ENCODE measurements at regions not wholly inside any gene's neighbourhood (a gene's known extent, or its start where the extent isn't known, plus 50 kb on each side); places are given as distances from the start of the nearest gene placed in this dataset.

DNA sequence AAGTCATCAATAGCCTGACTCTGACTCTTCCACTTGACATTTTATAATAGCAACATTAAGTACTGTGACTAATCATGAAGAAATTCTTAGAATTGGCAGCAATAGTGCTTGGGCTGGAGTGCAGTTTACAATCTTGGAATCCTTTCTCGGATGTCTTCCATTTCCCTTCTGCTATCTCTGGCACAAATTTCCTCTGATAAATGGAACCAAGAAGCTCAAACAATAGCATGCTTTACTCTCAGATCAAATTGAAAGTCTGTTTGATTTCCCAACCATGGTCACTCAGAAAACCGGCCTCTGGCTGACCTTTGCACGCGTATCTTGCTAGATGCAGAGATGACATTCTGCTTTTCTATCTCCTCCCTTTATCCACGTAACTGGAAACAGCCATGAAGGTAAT is 99.0 kb upstream of the SPANXC start:
- Histone ChIP-seq H3K9me3 (no peaks in the 10 kb centered on the region), H3K27me3 (no peaks in the 10 kb centered on the region), H3K4me3 (no peak overlapping the region), H3K27ac (no peak overlapping the region), H3K36me3 (no peaks in the 10 kb centered on the region), H3K4me1 (peaks cover 0 to 3% (median 0%) of the 10 kb centered on the region in 4 donors)
- ATAC-seq (ENCODE audit: low FRiP score in 2 of 2) (peak in 1 of 2 donors; percentile 58), DNase-seq (no peak)
- WGBS, 2 donors = 50 to 54% methylated on average over 5 of the region's 5 CpGs
- TF ChIP-seq, protein P1, sequence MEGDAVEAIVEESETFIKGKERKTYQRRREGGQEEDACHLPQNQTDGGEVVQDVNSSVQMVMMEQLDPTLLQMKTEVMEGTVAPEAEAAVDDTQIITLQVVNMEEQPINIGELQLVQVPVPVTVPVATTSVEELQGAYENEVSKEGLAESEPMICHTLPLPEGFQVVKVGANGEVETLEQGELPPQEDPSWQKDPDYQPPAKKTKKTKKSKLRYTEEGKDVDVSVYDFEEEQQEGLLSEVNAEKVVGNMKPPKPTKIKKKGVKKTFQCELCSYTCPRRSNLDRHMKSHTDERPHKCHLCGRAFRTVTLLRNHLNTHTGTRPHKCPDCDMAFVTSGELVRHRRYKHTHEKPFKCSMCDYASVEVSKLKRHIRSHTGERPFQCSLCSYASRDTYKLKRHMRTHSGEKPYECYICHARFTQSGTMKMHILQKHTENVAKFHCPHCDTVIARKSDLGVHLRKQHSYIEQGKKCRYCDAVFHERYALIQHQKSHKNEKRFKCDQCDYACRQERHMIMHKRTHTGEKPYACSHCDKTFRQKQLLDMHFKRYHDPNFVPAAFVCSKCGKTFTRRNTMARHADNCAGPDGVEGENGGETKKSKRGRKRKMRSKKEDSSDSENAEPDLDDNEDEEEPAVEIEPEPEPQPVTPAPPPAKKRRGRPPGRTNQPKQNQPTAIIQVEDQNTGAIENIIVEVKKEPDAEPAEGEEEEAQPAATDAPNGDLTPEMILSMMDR (IDR thresholded peaks at IDR 0.05) = no peak
- TF ChIP-seq POLR2A (IDR thresholded peaks at IDR 0.05) (no peak), POLR2AphosphoS5 (IDR thresholded peaks at IDR 0.05) (no peak), EP300 (IDR thresholded peaks at IDR 0.05) (no peak)

DNA sequence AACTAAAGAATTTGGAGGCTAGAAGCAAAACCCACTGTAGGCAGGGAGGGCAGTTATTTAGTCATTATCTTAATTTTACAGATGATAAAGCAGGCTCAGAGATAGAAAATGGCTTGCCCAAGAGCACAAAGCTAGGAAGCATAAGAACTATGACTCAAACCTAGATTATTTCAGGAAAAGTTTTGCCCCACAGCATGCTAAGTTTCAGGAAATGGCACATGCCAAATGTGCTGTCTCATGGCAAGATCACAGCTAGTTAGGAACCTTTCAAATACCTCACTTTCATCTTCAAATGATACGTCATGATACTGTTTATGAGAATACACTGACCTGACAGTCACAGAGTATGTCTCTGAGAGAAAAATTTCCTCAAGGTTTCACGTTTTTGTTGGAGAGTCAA is 78.5 kb upstream of the SPANXC start:
- no peak for DNase-seq
- Histone ChIP-seq H3K36me3 (no peaks in the 10 kb centered on the region), H3K4me1 (no peaks in the 10 kb centered on the region), H3K27ac (no peak overlapping the region), H3K4me3 (no peak overlapping the region), H3K27me3 (no peaks in the 10 kb centered on the region), H3K9me3 (no peaks in the 10 kb centered on the region)
- TF ChIP-seq POLR2AphosphoS5 (IDR thresholded peaks at IDR 0.05) (no peak), POLR2A (IDR thresholded peaks at IDR 0.05) (no peak)
- ATAC-seq (ENCODE audit: low FRiP score in 2 of 2) = no peak
- 78 to 86% methylated on average over 2 of the region's 2 CpGs for WGBS, 2 donors

DNA sequence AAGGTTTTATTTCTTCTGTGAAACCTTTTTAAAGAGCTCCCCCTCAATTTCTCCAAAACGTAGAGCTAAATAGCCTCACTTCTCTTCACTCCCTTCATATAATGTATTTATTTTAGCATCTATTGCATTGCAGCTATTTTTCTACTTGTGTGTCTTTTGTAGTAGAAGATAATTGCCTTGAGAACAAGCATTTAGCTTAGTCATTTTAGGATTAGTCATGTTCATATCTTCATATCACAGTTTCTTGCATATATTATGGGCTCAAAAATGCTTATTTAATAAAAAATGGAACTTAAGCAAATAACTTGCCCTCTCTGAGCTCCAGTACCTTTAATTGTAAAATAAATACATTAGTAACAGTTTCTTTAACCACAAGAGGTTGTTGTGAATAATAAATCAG is 72.1 kb upstream of the SPANXC start:
- no peak for ATAC-seq (ENCODE audit: low FRiP score in 2 of 2)
- DNase-seq = no peak
- no peak overlapping the region for H3K27ac ChIP-seq
- H3K9me3 ChIP-seq = no peaks in the 10 kb centered on the region
- H3K4me1 ChIP-seq = no peaks in the 10 kb centered on the region
- no peak overlapping the region for H3K4me3 ChIP-seq
- TF ChIP-seq POLR2AphosphoS5 (IDR thresholded peaks at IDR 0.05) (no peak), POLR2A (IDR thresholded peaks at IDR 0.05) (no peak), EP300 (IDR thresholded peaks at IDR 0.05) (no peak)
- TF ChIP-seq, protein P1 (IDR thresholded peaks at IDR 0.05) = no peak
- no peaks in the 10 kb centered on the region for H3K36me3 ChIP-seq
- no peaks in the 10 kb centered on the region for H3K27me3 ChIP-seq
- 45 to 50% methylated on average over 1 of the region's 1 CpG for WGBS, 2 donors

DNA sequence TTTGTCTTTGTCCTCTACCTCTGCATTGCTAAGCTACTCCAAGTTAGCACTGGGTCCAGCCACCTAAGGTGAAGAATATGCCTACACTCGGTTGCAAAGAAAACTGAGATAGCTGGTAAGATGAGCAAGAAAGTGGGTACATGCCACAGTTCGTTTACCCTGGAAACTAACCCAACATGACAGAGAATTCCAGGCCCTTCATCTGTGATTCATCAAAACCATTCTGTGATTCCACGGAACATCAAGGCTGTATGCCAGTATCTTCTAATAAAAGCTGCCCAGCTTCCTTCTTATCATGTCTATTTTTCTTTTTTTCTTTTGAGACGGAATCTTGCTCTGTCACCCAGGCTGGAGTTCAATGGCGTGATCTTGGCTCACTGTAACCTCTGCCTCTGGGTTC is 58.7 kb upstream of the SPANXC start:
- Histone ChIP-seq H3K9me3 (peaks cover 0 to 2% (median 0%) of the 10 kb centered on the region in 4 donors), H3K4me3 (no peak overlapping the region), H3K36me3 (no peaks in the 10 kb centered on the region), H3K4me1 (no peaks in the 10 kb centered on the region), H3K27me3 (no peaks in the 10 kb centered on the region), H3K27ac (no peak overlapping the region)
- ATAC-seq (ENCODE audit: low FRiP score in 2 of 2) (no peak), DNase-seq (no peak)
- 66 to 86% methylated on average over 5 of the region's 5 CpGs for WGBS, 2 donors
- no peak for TF ChIP-seq EP300 (IDR thresholded peaks at IDR 0.05)
- TF ChIP-seq POLR2A (IDR thresholded peaks at IDR 0.05) = no peak
- TF ChIP-seq POLR2AphosphoS5 (IDR thresholded peaks at IDR 0.05) = no peak
- TF ChIP-seq, protein P1 (IDR thresholded peaks at IDR 0.05) = no peak

Small RNA genes in the stretch of these regions (small RNA-seq; reads per million reads assigned to genes)
- 0 reads per million in 4 donors for gene AC234779.1
